Calu3 (cell line): ENCODE measurements at regions not wholly inside any gene's neighbourhood (a gene's known extent, or its start where the extent isn't known, plus 50 kb on each side); places are given as distances from the start of the nearest gene placed in this dataset.

ENCODE experiments used
- BruUV-seq: library from RNA; stranded (reverse); fragments of 400-500 nt; replicated peaks from 2 replicates; lab custom pipeline; 2021; lab: Mats Ljungman, UMichigan
- CTCF ChIA-PET: fragments of 300-600 bp; sonication (Branson Sonifier 250); formaldehyde crosslinking; loops from one replicate; lab custom pipeline; 2022; ENCODE audit warnings: antibody characterized with exemption; lab: Charles Lee
- DNase-seq: peaks from one replicate; pipeline ENCODE4 v3.0.0; 2022
- H3K27ac Mint-ChIP-seq: one replicate; pipeline ENCODE4 v1.8.0; 2022; ENCODE audit warnings: mixed read lengths; ENCODE audit not compliant: unreplicated experiment
- H3K27me3 Mint-ChIP-seq: one replicate; pipeline ENCODE4 v1.8.0; 2022; ENCODE audit warnings: mixed read lengths; ENCODE audit not compliant: unreplicated experiment
- H3K36me3 Mint-ChIP-seq: one replicate; pipeline ENCODE4 v1.8.0; 2022; ENCODE audit warnings: mild to moderate bottlenecking, moderate library complexity, mixed read lengths; ENCODE audit not compliant: insufficient read depth, unreplicated experiment
- H3K4me1 Mint-ChIP-seq: one replicate; pipeline ENCODE4 v1.8.0; 2022; ENCODE audit warnings: mild to moderate bottlenecking, low read depth, mixed read lengths; ENCODE audit not compliant: unreplicated experiment
- H3K4me3 Mint-ChIP-seq: one replicate; pipeline ENCODE4 v1.8.0; 2022; ENCODE audit warnings: mild to moderate bottlenecking, low read depth, moderate library complexity, mixed read lengths; ENCODE audit not compliant: unreplicated experiment
- H3K9me3 Mint-ChIP-seq: one replicate; pipeline ENCODE4 v1.8.0; 2022; ENCODE audit warnings: low read depth, mixed read lengths; ENCODE audit not compliant: unreplicated experiment
- intact Hi-C: fragments of 100-400 bp; cut with micrococcal nuclease; formaldehyde crosslinking; loops from one replicate; pipeline ENCODE4 v1.10.0; 2022; ENCODE audit not compliant: unreplicated experiment
- TF ChIP-seq, protein P1 (sequence below): fragments of 200-600 bp; IDR thresholded peaks from one replicate; pipeline ENCODE4 v1.8.0; 2022; ENCODE audit warnings: antibody characterized with exemption; ENCODE audit not compliant: unreplicated experiment

DNA sequence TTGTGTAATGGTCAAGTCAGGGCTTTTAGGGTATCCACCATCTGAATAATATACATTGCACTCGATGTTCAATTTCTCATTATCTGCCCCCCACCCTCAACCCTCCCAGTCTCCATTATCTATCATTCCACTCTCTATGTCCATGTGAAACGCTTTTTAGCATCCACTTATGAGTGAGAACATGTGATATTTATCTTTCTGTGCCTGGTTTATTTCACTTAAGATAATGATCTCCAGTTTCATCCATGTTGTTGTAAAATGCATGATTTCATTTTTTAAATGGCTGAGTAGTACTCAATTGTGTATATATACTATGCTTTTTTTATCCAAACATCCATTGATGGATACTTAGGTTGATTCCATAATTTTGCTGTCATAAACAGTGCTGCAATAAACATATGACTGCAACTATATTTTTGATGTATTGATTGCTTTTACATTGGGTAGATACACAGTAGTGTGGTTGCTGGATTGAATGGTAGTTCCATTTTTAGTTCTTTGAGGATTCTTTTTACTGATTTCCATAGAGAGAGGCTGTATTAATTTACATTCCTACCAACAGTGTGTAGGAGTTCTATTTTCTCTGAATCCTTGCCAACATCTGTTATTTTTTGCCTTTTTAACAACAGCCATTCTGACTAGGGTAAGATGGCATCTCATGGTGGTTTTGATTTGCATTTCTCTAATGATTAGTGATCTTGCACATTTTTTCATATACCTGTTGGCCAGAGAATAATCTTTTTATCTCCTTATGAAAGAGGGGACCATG, 332.9 kb upstream of the TGFBR2 start:
- no TSS peak for BruUV-seq
- H3K4me1 Mint-ChIP-seq = peaks cover 9% of the 10 kb centered on the region
- no peaks in the 10 kb centered on the region for H3K27me3 Mint-ChIP-seq
- H3K27ac Mint-ChIP-seq = no peak overlapping the region
- intact Hi-C loops = no loop called here
- no peak overlapping the region for H3K4me3 Mint-ChIP-seq
- CTCF ChIA-PET = interaction anchor here (0.7 kb wide), 1 partner anchor 503 kb away, joined by 3 read pairs; no protein-coding TSS in a partner anchor
- TF ChIP-seq, protein P1, sequence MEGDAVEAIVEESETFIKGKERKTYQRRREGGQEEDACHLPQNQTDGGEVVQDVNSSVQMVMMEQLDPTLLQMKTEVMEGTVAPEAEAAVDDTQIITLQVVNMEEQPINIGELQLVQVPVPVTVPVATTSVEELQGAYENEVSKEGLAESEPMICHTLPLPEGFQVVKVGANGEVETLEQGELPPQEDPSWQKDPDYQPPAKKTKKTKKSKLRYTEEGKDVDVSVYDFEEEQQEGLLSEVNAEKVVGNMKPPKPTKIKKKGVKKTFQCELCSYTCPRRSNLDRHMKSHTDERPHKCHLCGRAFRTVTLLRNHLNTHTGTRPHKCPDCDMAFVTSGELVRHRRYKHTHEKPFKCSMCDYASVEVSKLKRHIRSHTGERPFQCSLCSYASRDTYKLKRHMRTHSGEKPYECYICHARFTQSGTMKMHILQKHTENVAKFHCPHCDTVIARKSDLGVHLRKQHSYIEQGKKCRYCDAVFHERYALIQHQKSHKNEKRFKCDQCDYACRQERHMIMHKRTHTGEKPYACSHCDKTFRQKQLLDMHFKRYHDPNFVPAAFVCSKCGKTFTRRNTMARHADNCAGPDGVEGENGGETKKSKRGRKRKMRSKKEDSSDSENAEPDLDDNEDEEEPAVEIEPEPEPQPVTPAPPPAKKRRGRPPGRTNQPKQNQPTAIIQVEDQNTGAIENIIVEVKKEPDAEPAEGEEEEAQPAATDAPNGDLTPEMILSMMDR = no peak
- H3K9me3 Mint-ChIP-seq = no peaks in the 10 kb centered on the region
- peaks cover 5% of the 10 kb centered on the region for H3K36me3 Mint-ChIP-seq
- no peak for DNase-seq

DNA sequence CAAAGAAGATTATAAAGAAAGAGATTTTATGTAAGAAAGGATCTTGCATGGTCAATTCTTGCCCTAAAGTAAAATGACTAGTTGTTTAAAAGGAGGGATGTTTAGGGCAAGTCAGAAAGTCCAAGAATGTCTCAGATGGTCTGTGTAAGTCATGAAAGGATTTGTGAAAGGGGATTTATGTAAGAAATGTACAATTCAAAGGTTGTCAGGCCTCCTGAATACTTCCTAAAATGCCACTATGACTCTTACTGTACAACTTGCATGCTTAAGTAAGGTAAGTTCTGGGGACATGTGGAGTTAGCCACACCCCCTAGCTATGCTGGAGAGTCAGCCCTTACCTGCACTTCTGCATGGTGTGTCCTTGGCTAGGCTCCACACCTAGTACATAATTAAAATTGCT, 328.9 kb upstream of the TGFBR2 start:
- no TSS peak for BruUV-seq
- H3K36me3 Mint-ChIP-seq = no peaks in the 10 kb centered on the region
- no peaks in the 10 kb centered on the region for H3K9me3 Mint-ChIP-seq
- TF ChIP-seq, protein P1 = no peak
- no peak overlapping the region for H3K4me3 Mint-ChIP-seq
- H3K27me3 Mint-ChIP-seq = no peaks in the 10 kb centered on the region
- H3K27ac Mint-ChIP-seq = no peak overlapping the region
- intact Hi-C loops = no loop called here
- no peaks in the 10 kb centered on the region for H3K4me1 Mint-ChIP-seq
- no peak for DNase-seq
- CTCF ChIA-PET = no interaction called here

DNA sequence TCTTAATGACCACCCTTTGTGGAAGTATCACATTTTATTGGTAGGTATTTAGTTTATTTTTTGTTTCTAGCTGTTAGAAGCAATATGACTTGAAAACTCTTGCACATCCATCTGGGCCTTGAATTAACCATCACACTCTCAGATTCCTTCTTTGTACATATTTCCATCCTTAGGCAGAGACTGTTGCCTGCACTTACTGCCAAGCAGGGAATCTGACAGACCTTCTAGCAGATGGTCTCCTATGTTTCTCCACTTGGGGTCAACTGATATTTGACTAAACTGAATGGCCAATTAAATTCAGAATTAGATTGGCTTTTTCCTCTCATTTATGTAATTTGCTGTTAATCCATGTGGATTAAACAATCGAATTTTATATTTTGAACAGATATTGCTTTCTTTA, 324.9 kb upstream of the TGFBR2 start:
- H3K4me3 Mint-ChIP-seq = no peak overlapping the region
- H3K9me3 Mint-ChIP-seq = no peaks in the 10 kb centered on the region
- DNase-seq = no peak
- H3K27me3 Mint-ChIP-seq = no peaks in the 10 kb centered on the region
- no TSS peak for BruUV-seq
- intact Hi-C loops = no loop called here
- H3K4me1 Mint-ChIP-seq = peaks cover 20% of the 10 kb centered on the region
- H3K36me3 Mint-ChIP-seq = no peaks in the 10 kb centered on the region
- TF ChIP-seq, protein P1 = no peak
- CTCF ChIA-PET = no interaction called here
- H3K27ac Mint-ChIP-seq = no peak overlapping the region

DNA sequence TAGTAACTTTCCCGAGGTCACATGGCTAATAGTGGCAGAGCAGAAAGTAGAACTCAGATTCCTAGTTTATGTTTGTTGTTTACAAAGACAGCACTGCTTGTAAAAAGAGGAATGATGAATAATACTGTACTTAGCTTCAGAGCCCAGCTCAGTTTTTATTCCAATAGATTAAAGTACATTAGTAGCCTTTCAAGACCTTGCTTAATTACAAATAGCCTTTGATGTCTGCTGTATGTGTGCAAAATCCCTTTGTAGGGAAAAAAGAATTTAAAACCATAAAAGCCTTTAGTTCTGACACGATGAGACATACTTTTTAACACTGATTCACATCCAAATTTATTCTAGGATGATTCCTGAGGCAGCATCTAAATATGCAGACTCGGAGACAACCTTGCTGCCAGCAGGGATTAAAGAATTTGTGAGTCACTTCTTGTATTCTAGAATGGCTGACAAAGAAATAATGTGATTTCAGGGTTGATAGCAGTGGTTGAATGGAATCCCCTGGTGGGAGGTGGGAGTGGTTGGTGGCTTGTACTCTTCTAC, 324.2 kb upstream of the TGFBR2 start:
- TF ChIP-seq, protein P1 = no peak
- Mint-ChIP-seq H3K27ac (no peak overlapping the region), H3K4me1 (peaks cover 27% of the 10 kb centered on the region), H3K4me3 (no peak overlapping the region), H3K27me3 (no peaks in the 10 kb centered on the region), H3K9me3 (no peaks in the 10 kb centered on the region), H3K36me3 (no peaks in the 10 kb centered on the region)
- CTCF ChIA-PET = no interaction called here
- no peak for DNase-seq
- BruUV-seq = no TSS peak
- intact Hi-C loops = no loop called here
